Spleen (tissue), 11 donors: ENCODE measurements at regions not wholly inside any gene's neighbourhood (a gene's known extent, or its start where the extent isn't known, plus 50 kb on each side); places are given as distances from the start of the nearest gene placed in this dataset.

Source experiments
- DNase-seq: peaks from one replicate; pipeline ENCODE4 v3.0.0-alpha.2; 2020
- H3K27ac ChIP-seq, 8 donors: fragments of 200-600 bp; sonication (generic) in 7 of 8; 1 replicate in 4 of 8; 2 replicates in 4 of 8; pipeline versions ENCODE4 v1.5.0 to v1.8.0; 2016 to 2021; ENCODE audit warnings: inconsistent platforms in 4 of 8, mild to moderate bottlenecking in 4 of 8, moderate library complexity in 1 of 8
- H3K27me3 ChIP-seq, 7 donors: fragments of 200-600 bp; sonication (generic) in 6 of 7; replicated peaks in 1 of 7; 1 replicate in 4 of 7; 2 replicates in 3 of 7; pipeline versions ENCODE4 v1.5.0 to v1.8.0; 2016 to 2021; ENCODE audit warnings: inconsistent platforms in 3 of 7, mild to moderate bottlenecking in 1 of 7
- H3K36me3 ChIP-seq, 6 donors: fragments of 200-600 bp; sonication (generic) in 5 of 6; 1 replicate in 4 of 6; 2 replicates in 2 of 6; pipeline versions ENCODE4 v1.5.0 to v1.8.0; 2016 to 2021; ENCODE audit warnings: inconsistent platforms in 2 of 6
- H3K4me1 ChIP-seq, 6 donors: fragments of 200-600 bp; sonication (generic) in 5 of 6; 1 replicate in 3 of 6; 2 replicates in 3 of 6; pipeline versions ENCODE4 v1.5.0 to v1.8.0; 2016 to 2021; ENCODE audit warnings: inconsistent platforms in 3 of 6
- H3K4me3 ChIP-seq, 8 donors: fragments of 200-600 bp; sonication (generic) in 7 of 8; 1 replicate in 4 of 8; 2 replicates in 4 of 8; pipeline versions ENCODE4 v1.5.0 to v1.8.0; 2016 to 2021; ENCODE audit warnings: inconsistent platforms in 4 of 8, mild to moderate bottlenecking in 4 of 8, moderate library complexity in 2 of 8
- H3K9me3 ChIP-seq, 8 donors: fragments of 200-600 bp; sonication (generic) in 7 of 8; 1 replicate in 4 of 8; 2 replicates in 4 of 8; pipeline versions ENCODE4 v1.5.0 to v1.8.0; 2016 to 2021; ENCODE audit warnings: inconsistent platforms in 4 of 8
- CTCF ChIP-seq, 11 experiments: fragments of 200-600 bp in 7 of 11; fragments of 450-650 bp in 4 of 11; sonication (generic) in 4 of 11; IDR thresholded peaks in 8 of 11; conservative IDR thresholded peaks in 3 of 11; 1 replicate in 7 of 11; 2 replicates in 4 of 11; pipeline versions ENCODE4 v1.4.0 to v1.8.0; 2016 to 2021; ENCODE audit warnings: antibody characterized with exemption in 11 of 11, inconsistent platforms in 4 of 11, mild to moderate bottlenecking in 1 of 11
- POLR2A ChIP-seq, 3 donors: fragments of 450-650 bp; IDR thresholded peaks; one replicate each; pipeline ENCODE4 v1.5.1; 2017; ENCODE audit warnings: antibody characterized with exemption in 3 of 3, mild to moderate bottlenecking in 1 of 3
- POLR2AphosphoS5 ChIP-seq, 3 donors: sonication (generic); formaldehyde crosslinking; IDR thresholded peaks; one replicate each; pipeline ENCODE4 v1.5.1; 2017; ENCODE audit warnings: antibody characterized with exemption in 3 of 3
- WGBS, 5 donors: extraction: QIAGEN DNeasy Blood & Tissue Kit in 3 of 5; methylation state at CpG; one replicate each; pipeline versions ENCODE4 v1.1.5 to v1.1.7; 2013 to 2018; 5-methylcytosine and 5-hydroxymethylcytosine counted together
- intact Hi-C: fragments of 100-400 bp; cut with DNase I; formaldehyde crosslinking; loops from one replicate; pipeline ENCODE4 v1.15.0; 2023; ENCODE audit warnings: low total_unique reads
- donor health status: healthy with polysubstance abuse.
- donor health status: DM: no; HTN: no; CAD: no; lungs with moderate emphysema.
- donor health status: DM: no; HTN: no; CAD: no.
- donor health status: Bipolar disorder and iron deficiency.
- donor health status: healthy.
- donor health status: DM: no; HTN: no; CAD: no.
- donor health status: DM: yes; HTN: yes; CAD: no.

- TF ChIP-seq CTCF (IDR thresholded peaks at IDR 0.05 in 8 of 11, conservative IDR thresholded peaks at IDR 0.05 in 3 of 11), result no peak
- TF ChIP-seq POLR2A (IDR thresholded peaks at IDR 0.05), result no peak
- no peak for TF ChIP-seq POLR2AphosphoS5 (IDR thresholded peaks at IDR 0.05)
- H3K27me3 ChIP-seq, result peaks cover 0 to 8% (median 0%) of the 10 kb centered on the region in 7 donors
- no peak overlapping the region for H3K27ac ChIP-seq
- intact Hi-C loops, result no loop called here
- DNase-seq, result no peak
- no peak overlapping the region for H3K4me3 ChIP-seq
- no peaks in the 10 kb centered on the region for H3K36me3 ChIP-seq
- 65 to 84% (median 81%) methylated on average over 2 to 4 of the region's 4 CpGs for WGBS, 5 donors
- H3K9me3 ChIP-seq, result no peaks in the 10 kb centered on the region
- peaks cover 0 to 5% (median 0%) of the 10 kb centered on the region in 6 donors for H3K4me1 ChIP-seq
Observed at GRCh38 chr1:201655910-201656309, 117.0 kb downstream of the NAV1 start.

GRCh38 chr1:201656311-201657032, 117.5 kb downstream of the NAV1 start:
- H3K9me3 ChIP-seq, result no peaks in the 10 kb centered on the region
- no peak for DNase-seq
- H3K36me3 ChIP-seq, result no peaks in the 10 kb centered on the region
- no peak for TF ChIP-seq CTCF (IDR thresholded peaks at IDR 0.05 in 8 of 11, conservative IDR thresholded peaks at IDR 0.05 in 3 of 11)
- TF ChIP-seq POLR2A (IDR thresholded peaks at IDR 0.05), result no peak
- no peak for TF ChIP-seq POLR2AphosphoS5 (IDR thresholded peaks at IDR 0.05)
- 65 to 81% (median 67%) methylated on average over 8 of the region's 8 CpGs for WGBS, 5 donors
- H3K27me3 ChIP-seq, result peaks cover 0 to 3% (median 0%) of the 10 kb centered on the region in 7 donors
- intact Hi-C loops, result no loop called here
- no peak overlapping the region for H3K4me3 ChIP-seq
- peaks cover 0 to 5% (median 0%) of the 10 kb centered on the region in 6 donors for H3K4me1 ChIP-seq
- no peak overlapping the region for H3K27ac ChIP-seq

- H3K9me3 ChIP-seq, result no peaks in the 10 kb centered on the region
- no peak overlapping the region for H3K27ac ChIP-seq
- TF ChIP-seq CTCF (IDR thresholded peaks at IDR 0.05 in 8 of 11, conservative IDR thresholded peaks at IDR 0.05 in 3 of 11) (no peak), POLR2AphosphoS5 (IDR thresholded peaks at IDR 0.05) (no peak), POLR2A (IDR thresholded peaks at IDR 0.05) (no peak)
- WGBS, 5 donors, result 92 to 100% (median 97%) methylated on average over 3 of the region's 3 CpGs
- H3K4me1 ChIP-seq, result peaks cover 0 to 5% (median 0%) of the 10 kb centered on the region in 6 donors
- no peak for DNase-seq
- H3K27me3 ChIP-seq, result no peaks in the 10 kb centered on the region
- intact Hi-C loops, result no loop called here
- H3K36me3 ChIP-seq, result no peaks in the 10 kb centered on the region
- H3K4me3 ChIP-seq, result no peak overlapping the region
Observed at GRCh38 chr1:201659572-201659971, 120.6 kb downstream of the NAV1 start.

GRCh38 chr1:201660931-201661822, 122.2 kb downstream of the NAV1 start:
- H3K27ac ChIP-seq, result no peak overlapping the region
- intact Hi-C loops, result no loop called here
- H3K4me3 ChIP-seq, result no peak overlapping the region

More at GRCh38 chr1:201660931-201661822, 122.2 kb downstream of the NAV1 start:
- DNase-seq, result no peak
- Histone ChIP-seq H3K4me1 (peaks cover 0 to 5% (median 0%) of the 10 kb centered on the region in 6 donors), H3K27me3 (no peaks in the 10 kb centered on the region), H3K36me3 (no peaks in the 10 kb centered on the region), H3K9me3 (no peaks in the 10 kb centered on the region)
- no peak for TF ChIP-seq CTCF (IDR thresholded peaks at IDR 0.05 in 8 of 11, conservative IDR thresholded peaks at IDR 0.05 in 3 of 11)
- TF ChIP-seq POLR2AphosphoS5 (IDR thresholded peaks at IDR 0.05), result no peak
- no peak for TF ChIP-seq POLR2A (IDR thresholded peaks at IDR 0.05)
- WGBS, 5 donors, result 77 to 85% (median 77%) methylated on average over 7 of the region's 7 CpGs
